ENCODE measurements at regions not wholly inside any gene's neighbourhood (a gene's known extent, or its start where the extent isn't known, plus 50 kb on each side); places are given as distances from the start of the nearest gene placed in this dataset.

- no peak for DNase-seq (ENCODE audit: low spot score)
- no peak for TF ChIP-seq CTCF (IDR thresholded peaks at IDR 0.05; ENCODE audit: borderline replicate concordance, control extremely low read depth, extremely low read depth, insufficient read depth, missing control alignments)
- in situ Hi-C loops (cut with MboI; ENCODE audit: low sequenced_read_pairs, unreplicated experiment): no loop called here
Observed at GRCh38 chr10:36269222-36269621, 627.1 kb upstream of the FZD8 start.

GRCh38 chr10:36266923-36267322 lies 624.8 kb upstream of the FZD8 start:
- no peak for DNase-seq (ENCODE audit: low spot score)
- in situ Hi-C loops (cut with MboI; ENCODE audit: low sequenced_read_pairs, unreplicated experiment): no loop called here
- no peak for TF ChIP-seq CTCF (IDR thresholded peaks at IDR 0.05; ENCODE audit: borderline replicate concordance, control extremely low read depth, extremely low read depth, insufficient read depth, missing control alignments)

- in situ Hi-C loops (cut with MboI; ENCODE audit: low sequenced_read_pairs, unreplicated experiment): no loop called here
- DNase-seq (ENCODE audit: low spot score): no peak
- TF ChIP-seq CTCF (IDR thresholded peaks at IDR 0.05; ENCODE audit: borderline replicate concordance, control extremely low read depth, extremely low read depth, insufficient read depth, missing control alignments): no peak
Observed at GRCh38 chr10:36265741-36266140, 623.6 kb upstream of the FZD8 start.

- no peak for TF ChIP-seq CTCF (IDR thresholded peaks at IDR 0.05; ENCODE audit: borderline replicate concordance, control extremely low read depth, extremely low read depth, insufficient read depth, missing control alignments)
- in situ Hi-C loops (cut with MboI; ENCODE audit: low sequenced_read_pairs, unreplicated experiment): no loop called here
- no peak for DNase-seq (ENCODE audit: low spot score)
Observed at GRCh38 chr10:36263871-36264270, 621.8 kb upstream of the FZD8 start.

GRCh38 chr10:36256948-36257356 lies 614.9 kb upstream of the FZD8 start:
- in situ Hi-C loops (cut with MboI; ENCODE audit: low sequenced_read_pairs, unreplicated experiment): no loop called here
- no peak for TF ChIP-seq CTCF (IDR thresholded peaks at IDR 0.05; ENCODE audit: borderline replicate concordance, control extremely low read depth, extremely low read depth, insufficient read depth, missing control alignments)
- no peak for DNase-seq (ENCODE audit: low spot score)

- in situ Hi-C loops (cut with MboI; ENCODE audit: low sequenced_read_pairs, unreplicated experiment): no loop called here
- TF ChIP-seq CTCF (IDR thresholded peaks at IDR 0.05; ENCODE audit: borderline replicate concordance, control extremely low read depth, extremely low read depth, insufficient read depth, missing control alignments): no peak
- DNase-seq (ENCODE audit: low spot score): no peak
Observed at GRCh38 chr10:36256166-36256565, 614.1 kb upstream of the FZD8 start.

- no peak for TF ChIP-seq CTCF (IDR thresholded peaks at IDR 0.05; ENCODE audit: borderline replicate concordance, control extremely low read depth, extremely low read depth, insufficient read depth, missing control alignments)
- in situ Hi-C loops (cut with MboI; ENCODE audit: low sequenced_read_pairs, unreplicated experiment): no loop called here
- no peak for DNase-seq (ENCODE audit: low spot score)
Observed at GRCh38 chr10:36254199-36254598, 612.1 kb upstream of the FZD8 start.
